Ureter (tissue), 1 donor: ENCODE measurements at regions not wholly inside any gene's neighbourhood (a gene's known extent, or its start where the extent isn't known, plus 50 kb on each side); places are given as distances from the start of the nearest gene placed in this dataset.

Experiments used
- DNase-seq: peaks from one replicate; pipeline ENCODE4 v3.0.0-alpha.2; 2020; ENCODE audit warnings: low spot score
- donor health status: DM: yes; HTN: yes; CAD: no.

DNA sequence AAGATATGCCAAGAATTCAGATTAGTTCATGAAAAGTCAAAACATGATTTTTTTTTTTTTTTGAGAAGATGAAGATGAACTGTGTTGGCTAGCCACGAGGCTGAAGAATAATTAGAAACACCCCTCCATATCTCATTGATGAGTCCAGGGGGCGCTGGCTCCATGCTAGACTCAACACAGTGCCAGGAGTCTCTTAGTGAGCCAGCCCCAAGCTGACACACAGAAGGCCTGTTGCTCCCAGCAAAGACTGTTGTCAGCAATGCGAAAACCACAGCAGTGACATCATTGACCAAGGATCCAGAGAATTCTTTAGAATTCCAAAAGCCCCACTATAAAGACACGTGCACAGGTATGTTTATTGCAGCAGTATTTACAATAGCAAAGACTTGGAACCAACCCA, 185.2 kb downstream of the ANXA2 start:
- DNase-seq, result no peak

DNA sequence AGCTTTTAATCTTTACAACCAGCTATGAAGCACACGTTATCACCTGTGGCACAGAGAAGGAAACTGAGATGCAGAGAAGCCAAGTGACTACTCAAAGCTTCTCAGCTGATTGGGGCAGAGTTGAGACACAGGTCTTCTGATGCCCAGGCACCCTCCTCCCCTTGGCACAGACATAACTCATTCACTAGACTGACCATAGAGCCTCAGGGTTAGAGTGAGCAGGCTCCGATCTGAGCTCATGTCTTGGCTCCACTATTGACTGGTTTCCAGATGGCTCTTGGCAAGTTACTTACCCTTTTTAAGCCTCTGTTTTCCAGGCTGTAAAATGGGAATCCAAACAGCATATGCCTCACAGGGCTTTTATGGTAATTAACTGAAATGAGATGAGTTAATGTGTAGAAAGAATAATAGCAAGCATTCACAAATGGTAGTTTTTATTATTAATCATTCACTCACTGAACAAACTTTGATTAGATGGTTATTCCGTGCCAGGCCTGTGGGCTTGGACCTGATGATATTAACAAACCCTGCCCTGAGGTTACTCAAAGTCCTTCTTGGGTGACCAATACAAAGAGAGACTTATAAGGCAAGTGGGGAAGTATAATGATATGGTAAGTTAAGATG, 184.3 kb downstream of the ANXA2 start:
- DNase-seq, result no peak

DNA sequence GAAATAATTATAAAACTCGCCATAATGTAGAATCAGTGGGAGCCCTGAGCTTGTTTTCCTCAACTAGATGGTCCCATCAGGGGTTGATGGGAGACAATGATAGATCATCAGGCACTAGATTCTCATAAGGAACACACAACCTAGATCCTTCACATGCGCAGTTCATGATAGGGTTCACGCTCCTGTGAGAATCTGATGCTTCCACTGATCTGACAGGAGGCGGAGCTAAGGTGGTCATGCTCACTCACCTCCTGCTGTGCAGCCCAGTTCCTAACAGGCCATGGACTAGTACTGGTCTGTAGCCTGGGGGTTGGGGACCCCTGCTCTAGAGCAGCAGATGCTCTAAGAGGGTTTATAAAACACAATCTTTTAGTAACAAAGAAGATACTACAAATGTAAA, 183.6 kb downstream of the ANXA2 start:
- no peak for DNase-seq

DNA sequence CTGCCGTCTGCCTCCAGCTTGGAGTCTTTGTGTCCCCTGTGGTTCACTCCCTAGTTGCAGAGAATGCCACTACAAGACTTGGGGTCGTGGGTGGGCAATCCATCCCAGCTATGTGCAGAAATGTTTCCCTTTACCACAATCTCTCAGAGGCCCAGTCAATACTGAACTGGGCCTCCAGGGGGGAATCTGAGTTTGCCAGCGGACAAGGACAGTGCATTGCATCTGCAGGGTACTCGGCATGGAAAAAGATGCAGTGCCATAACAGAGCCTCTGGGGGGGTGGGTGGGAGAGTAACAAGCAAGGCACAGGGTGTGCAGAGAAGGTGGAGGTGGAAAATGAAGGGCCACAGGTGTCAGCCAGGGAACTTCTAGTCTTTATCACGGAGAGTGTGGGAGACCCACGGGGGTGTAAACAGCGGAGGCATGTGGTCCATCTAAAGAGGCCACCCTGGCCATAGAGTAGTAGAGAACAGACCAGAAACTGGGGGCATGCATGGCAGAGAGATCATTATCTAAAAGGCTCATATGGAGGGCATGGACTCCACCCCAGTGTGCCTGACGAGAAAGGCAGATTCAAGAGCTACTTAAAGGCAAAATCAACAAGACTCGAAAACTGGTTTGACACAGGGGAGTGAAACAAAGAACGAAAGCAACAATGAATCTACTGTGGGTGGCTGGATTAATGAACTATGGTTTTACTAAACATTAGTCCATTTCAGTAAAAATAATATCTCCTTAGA, 182.4 kb downstream of the ANXA2 start:
- DNase-seq, result no peak

DNA sequence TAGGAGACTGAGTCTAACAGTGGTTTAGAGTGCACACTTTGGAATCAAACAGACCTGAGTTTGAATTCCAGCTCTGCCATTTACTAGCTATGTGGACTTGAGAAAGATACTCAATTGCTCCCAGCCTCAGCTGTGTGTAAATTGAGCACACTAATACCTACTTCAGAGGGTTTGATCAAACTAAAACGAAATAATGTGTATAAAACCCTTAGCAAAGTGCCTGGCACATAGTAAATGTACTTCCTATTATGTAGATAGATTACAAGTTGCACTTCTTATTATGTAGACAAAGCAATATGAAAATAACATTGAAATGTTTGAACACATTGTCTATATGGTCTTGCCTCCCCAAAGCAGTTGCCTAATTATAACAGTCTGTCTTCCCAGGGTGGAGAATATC, 180.6 kb downstream of the ANXA2 start:
- DNase-seq, result no peak

DNA sequence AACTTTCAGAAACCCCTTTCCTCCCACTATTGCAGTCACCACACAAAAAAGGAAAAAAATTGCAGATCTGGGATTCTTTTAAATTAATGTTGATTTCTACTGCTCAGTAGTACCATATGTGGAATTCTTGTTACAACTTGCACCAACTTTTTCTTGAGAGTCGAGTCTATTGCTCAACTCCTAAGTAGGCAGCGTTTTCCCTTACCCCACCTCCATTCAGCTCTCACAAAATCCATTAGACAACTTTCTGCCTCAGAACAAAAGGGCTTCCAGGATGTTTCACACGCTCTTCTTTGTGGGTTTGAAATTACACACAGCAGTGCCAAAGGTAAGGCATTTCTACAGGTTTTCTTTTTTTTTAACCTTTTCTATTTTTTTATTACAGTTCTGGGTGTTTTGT, 179.5 kb downstream of the ANXA2 start:
- DNase-seq, result no peak

DNA sequence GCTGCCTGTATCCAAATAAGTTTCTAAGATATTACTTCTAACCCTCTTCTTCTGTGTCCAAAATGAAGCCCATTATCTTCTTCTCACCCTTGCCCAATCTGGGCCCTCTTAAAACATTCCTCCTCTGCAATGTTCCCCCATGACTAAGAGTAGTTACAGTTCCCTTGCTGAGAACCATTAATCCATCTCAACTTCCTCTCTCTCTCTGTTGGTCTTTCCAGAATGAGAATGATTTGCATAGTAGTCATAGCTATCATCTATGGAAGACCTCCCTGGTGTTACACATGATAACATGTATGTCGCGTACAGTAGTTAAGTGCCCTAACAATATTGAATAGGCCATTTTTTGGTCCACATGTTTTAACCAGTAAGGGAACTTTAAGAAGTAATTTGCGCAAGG, 177.9 kb downstream of the ANXA2 start:
- no peak for DNase-seq

DNA sequence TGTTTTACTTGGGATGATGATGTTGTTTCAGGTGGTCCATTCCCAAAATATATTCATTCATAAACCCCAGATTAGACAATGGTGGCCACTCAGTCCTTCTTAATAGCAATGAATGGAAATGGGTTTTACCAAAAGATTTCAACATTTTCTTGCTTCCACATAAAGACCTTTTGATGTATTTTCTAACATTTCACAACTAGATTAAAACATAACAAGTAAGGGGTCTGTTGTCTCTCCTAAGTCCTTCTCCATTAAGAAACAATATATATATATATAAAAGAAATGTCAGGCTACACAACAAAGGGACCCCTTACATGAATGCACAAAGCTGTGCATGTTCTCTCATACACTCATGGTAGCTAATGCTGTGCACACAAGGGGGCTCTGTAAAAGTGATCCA, 176.4 kb downstream of the ANXA2 start:
- no peak for DNase-seq

DNA sequence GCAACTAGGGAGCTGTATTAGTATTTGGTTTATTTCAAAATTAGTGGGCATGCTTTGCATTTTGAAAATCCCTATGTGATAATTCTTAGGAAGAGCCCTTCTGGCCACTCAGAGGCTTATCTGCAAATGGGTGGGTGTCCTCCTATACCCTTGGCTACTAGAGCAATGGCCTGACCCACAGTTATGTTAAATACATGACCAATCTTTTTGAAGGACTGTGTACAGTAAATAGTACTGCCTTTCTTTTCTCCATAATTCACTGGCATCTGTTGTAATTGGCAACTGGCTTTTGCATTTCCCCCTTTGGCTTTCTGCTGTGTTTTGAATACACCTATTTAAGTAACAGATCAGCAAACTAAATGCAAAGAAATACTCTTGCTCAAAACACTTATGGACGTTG, 175.4 kb downstream of the ANXA2 start:
- no peak for DNase-seq

DNA sequence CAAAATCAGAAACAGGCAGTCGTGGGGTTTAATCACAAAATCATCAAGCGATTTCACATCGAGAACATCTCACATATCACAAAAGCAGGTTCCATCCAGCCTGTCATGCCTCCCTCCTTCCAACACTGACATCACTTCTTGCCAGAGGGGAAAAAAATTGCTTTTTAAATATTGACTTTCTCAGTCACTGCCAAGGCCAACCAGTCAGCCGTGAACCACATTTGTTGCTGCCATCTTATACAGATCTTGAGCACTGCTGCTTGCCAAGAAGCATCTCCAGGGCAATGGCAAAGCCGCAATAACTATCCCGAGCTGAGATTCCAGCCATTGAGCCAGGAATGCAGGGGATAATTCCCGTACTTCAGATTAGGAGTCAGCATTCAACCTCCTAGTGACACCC, 174.6 kb downstream of the ANXA2 start:
- DNase-seq, result no peak

DNA sequence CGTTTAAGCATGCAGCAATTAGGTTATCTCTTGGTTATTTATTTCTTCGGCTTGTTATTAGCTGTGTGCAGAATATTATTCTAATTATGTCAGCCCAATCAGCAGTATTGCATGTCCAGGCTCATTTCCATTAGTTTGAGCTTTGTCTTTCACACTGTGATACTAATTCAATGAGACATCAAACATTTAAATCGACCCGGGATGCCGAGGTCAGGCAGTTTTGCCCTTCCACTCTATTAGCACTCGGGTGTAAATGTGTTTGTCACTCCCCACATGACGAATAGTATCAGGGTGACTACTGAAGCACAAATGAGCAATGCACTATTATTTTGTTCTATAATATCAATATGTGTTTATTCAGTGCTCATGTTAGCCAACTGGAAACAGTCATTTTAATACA, 170.9 kb downstream of the ANXA2 start:
- no peak for DNase-seq

DNA sequence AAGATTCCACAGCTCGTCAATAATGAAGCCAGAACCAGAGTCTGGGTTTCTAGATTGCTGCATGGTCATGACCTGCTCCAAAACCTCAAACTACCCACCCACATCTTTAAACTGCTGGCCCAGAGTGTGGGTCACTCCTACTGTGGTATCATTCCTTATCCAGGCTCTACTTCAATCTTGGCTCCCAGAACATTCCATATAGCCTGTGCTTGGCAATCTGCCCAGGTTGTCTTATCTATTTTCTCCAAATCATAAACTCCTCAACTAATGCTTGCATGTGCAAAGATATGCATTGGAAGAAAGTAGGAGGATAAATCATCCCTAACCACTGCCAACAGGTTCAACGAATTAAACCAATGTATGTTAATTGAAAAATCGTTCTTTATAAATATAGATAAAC, 169.7 kb downstream of the ANXA2 start:
- DNase-seq, result no peak

DNA sequence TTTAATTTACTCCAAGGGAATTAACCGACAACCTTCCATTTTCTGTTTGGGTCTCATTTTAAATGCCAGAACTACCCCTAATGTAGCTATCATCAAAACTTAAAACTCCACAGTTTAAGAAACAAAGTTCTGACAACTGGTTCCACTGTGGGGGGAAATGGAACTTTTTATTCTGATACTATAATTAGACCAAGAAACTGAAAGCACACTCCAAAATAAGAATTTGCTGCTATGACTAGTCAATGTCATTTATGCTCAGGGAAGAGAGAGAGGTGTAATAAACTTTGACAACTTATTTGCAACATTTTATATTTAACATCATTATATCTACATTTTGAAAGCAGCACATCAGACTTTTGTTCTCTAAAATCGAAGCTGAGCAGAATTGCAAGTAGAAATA, 169.2 kb downstream of the ANXA2 start:
- no peak for DNase-seq

DNA sequence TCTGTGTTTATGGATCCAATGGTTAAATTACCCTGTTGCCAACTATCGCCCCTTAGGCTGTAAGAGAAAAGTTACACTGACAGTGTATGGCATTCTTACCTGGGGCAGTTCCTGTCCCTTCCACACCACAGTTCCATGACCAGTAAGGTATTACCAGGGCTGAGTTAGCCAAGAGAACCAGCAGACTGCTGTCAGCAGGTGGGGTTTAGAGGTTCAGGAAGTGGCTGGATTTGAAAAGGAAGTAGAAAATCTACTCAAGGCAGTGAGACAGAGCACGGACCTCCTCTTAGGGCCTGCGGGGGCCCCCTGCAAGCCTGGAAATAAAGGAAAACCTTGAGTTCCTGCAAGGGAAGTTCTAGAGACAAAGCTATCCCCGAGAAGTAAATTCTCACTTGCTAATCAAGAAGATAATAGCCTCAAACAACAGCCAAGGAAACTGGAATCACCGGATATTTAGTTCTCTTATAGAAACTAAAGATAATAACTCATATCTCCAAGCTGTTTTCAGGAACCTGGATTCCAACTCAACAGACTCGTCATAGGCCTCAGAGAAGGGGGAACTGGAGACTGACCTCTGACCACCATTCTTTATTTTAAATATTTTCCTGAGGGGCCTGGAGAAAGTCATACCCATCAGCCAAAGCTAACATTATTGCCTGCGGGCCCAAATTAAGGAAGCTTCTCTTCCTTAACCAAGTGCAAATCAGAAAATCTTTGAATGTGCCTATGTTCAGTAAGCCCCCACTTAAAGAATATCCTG, 161.7 kb downstream of the ANXA2 start:
- no peak for DNase-seq

DNA sequence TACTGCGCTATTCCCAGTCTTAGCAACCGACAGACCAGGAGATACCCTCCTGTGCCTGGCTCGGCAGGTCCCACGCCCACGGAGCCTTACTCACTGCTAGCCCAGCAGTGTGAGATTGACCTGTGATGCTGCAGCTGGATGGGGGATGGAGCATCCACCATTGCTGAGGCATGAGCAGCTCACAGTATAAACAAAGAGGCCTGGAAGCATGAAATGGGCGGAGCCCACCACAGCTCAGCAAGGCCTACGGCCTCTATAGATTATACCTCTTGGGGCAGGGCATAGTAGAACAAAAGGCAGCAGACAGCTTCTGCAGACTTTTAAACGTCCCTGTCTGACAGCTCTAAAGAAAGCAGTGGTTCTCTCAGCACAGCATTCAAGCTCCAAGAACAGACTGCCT, 160.3 kb downstream of the ANXA2 start:
- no peak for DNase-seq

DNA sequence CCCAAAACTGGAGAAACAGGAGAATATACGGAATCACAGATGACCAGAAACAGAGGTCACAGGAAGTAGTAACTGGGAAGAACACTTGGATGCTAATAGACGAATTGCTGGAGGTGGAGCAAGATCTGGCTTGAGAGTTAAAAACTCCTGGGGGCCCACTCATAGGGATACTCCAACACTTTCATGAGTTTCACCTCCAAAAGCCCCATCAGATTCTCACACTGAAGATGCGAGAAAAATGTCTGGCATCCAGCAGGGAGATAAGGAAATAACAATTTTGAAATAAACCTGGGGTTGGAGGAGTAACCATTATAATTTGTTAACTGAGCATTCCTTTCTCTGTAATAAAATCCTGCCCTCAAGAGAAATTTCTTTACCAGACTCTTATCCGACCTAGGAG, 154.0 kb downstream of the ANXA2 start:
- no peak for DNase-seq

DNA sequence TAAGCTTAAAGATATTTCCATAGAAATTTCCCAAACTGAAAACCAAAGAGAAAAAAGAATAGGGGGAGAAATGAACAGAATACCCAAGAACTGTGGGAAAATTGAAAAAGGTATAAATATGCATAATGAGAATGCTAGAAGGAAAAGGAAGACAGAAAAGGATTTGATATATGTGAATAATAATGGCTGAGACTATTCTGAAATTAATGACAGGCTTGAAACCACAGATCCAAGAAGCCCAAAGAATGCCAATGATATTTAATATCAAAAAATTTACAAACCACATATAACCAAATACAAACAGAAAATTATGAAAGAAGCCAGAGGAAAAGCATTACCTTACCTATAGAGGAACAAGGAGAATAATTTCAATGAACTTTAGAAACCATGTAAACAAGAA, 153.0 kb downstream of the ANXA2 start:
- no peak for DNase-seq

DNA sequence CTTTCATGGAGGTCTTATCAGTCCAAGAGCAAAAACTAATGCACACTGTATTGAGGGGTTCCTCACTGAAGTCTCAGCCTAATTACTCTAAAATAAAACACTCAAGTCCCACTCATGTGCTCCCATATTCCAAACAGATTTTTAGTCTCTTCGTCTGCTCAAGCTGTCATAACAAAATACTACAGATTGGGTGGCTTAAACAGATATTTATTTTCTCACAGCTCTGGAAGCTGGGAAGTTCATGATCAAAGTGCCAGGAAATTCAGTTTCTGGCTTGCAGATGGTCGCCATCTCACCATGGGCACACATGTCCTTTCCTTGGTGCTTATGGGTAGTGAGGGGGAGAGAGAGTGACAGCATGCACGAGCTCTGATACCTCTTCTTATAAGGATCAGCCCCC, 147.5 kb downstream of the ANXA2 start:
- no peak for DNase-seq

DNA sequence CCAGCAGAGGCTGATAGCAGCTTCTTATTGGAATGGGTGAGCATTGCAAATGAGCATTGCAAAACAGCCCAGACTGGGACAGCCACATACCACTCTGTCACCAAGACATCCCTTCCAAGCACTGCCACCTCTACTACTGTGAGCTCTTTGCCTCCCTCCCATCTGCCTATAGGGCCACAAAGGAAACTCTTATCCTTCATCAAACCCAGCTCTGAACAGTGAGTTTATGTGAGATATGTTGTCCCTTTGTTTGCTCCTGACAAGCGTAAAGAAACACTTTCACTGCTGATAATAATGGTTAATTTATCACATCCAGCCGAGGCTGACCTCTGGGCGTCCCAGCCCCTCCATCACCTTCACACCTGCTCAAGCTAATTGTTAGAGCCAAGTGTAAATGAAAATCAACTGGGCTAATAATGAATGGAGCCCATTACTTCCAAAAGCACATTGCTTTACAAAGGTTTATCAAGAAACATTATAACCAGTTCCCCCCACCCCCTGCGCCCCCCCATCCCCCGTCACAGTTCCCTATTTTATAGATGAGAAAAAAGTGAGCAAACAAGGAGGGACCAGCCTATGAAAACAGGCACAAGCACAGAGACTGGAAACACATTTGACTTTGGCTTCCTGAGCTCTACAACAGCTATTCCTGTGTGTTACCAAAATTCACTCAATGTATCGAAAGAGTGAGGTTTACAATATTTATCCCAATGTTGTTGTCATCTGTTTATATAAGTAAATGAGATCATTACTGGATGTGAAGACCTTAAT, 146.3 kb downstream of the ANXA2 start:
- DNase-seq, result no peak

DNA sequence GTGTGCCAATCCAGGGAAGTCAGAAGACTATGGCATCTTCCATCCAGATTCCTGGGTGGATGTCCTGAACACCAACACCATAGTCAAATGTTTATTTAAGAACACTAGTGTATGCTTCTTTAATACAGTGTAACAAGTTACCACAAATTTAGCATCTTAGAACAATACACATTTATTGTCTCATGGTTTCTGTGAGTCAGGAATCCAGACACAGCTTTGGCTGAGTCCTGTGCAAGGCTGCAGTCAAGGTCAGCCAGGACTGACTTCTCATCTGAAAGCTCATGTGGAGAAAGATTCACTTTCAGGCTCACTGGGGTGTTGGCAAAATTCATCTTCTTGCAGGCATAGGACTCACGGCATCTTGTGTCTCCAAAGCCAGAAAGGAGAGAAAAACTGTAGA, 143.4 kb downstream of the ANXA2 start:
- DNase-seq, result no peak

DNA sequence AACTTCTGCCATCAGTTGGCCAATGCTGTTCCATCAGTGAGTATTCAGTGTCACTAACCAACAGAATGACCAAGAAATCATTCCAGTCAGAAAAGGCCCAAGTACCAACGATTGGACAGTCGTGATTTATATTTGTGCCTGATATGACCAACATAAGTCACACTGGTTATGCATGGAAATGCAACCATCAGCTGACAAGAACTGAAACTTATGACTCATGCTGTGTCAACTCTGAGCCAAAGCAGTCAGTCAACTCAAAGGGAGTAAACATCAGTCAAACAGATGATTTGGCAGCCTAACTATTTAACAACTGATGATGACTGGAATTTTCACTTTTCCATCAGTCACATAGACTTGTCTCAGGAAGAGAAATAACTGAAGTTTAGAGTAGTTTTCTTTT, 142.4 kb downstream of the ANXA2 start:
- peak; percentile 44 for DNase-seq

DNA sequence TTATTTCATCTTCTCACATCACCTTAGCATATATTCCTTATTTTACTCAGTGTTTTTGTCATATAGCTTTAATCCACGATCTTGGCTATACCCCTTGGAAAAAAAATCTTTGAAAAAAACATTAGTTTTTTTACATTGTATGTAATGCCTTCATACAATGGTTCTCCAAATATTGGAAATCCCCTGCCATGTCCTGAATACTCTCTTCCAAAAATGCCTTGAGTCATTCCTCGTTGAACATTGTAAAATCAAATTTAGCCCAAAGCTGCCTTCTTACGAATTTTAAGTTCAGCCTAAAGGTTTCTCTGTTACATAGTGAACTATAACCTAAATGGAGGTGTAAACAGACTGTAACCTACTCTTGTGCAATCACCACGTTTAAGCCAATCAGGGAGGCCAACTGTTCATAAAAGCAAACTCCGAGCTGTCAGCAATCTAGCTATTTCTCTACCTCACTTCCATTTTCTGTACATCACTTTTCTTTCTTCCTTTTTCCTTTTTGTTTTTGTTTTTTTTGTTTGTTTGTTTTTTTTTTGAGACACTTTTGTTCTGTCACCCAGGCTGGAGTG, 140.1 kb downstream of the ANXA2 start:
- DNase-seq, result no peak
